K562 (cell line): ENCODE measurements at regions not wholly inside any gene's neighbourhood (a gene's known extent, or its start where the extent isn't known, plus 50 kb on each side); places are given as distances from the start of the nearest gene placed in this dataset.

Experiments used
- CREB1 ChIP-seq, 2 experiments: sonication (generic) in 1 of 2; formaldehyde crosslinking in 1 of 2; IDR thresholded peaks; 2 replicates each; pipeline versions ENCODE4 v1.6.1 to v1.8.0; 2012 to 2022; ENCODE audit warnings: inconsistent platforms in 1 of 2, mild to moderate bottlenecking in 1 of 2, missing genetic modification reagents in 1 of 2, moderate library complexity in 1 of 2
- EP300 ChIP-seq: IDR thresholded peaks from 2 replicates; pipeline ENCODE4 v1.6.1; 2012; ENCODE audit warnings: low read length, improper control_type of control experiment
- FOXK1 ChIP-seq: sonication (generic); formaldehyde crosslinking; IDR thresholded peaks from 2 replicates; pipeline ENCODE4 v1.8.0; 2022; ENCODE audit warnings: missing genetic modification reagents, mild to moderate bottlenecking, borderline replicate concordance
- GABPA ChIP-seq: fragments of 200-800 bp; sonication (Bioruptor generic); conservative IDR thresholded peaks from 2 replicates; pipeline ENCODE4 v1.6.1; 2016; ENCODE audit warnings: low read depth, missing genetic modification characterization, missing compliant biosample characterization
- MXI1 ChIP-seq: IDR thresholded peaks from 2 replicates; pipeline ENCODE4 v1.6.1; 2011; ENCODE audit warnings: low read depth, mild to moderate bottlenecking, improper control_type of control experiment, low read length

DNA sequence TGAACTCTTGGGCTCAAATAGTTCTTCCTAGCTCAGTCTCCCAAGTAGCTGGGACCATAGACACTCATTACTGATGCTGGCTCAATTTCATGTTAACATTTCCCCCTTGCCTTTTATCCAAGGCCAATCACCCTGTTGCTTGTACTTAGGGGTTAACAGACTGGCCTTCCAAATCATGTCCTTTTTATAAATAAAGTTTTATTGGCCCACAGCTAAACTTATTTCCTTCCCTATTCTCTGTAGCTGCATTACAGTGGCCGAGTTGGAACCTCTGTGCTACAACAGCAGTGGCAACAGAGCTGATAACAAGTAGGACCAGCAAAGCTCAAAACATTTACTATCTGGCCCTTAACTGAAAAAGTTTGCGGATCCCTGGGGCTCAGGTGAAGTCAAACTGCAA is 109.8 kb downstream of the ZFP64 start:
- TF ChIP-seq MXI1: no peak
- TF ChIP-seq FOXK1 (CRISPR knock-in tag): no peak
- no peak for TF ChIP-seq EP300
- no peak for TF ChIP-seq CREB1 (IDR thresholded peaks at IDR 0.05)
- no peak for TF ChIP-seq CREB1 (CRISPR knock-in tag; IDR thresholded peaks at IDR 0.05)
- TF ChIP-seq GABPA (tag): no peak
